GM10266 (cell line): ENCODE measurements at regions not wholly inside any gene's neighbourhood (a gene's known extent, or its start where the extent isn't known, plus 50 kb on each side); places are given as distances from the start of the nearest gene placed in this dataset.

ENCODE experiments used
- DNase-seq: peaks from one replicate; pipeline ENCODE4 v3.0.0; 2012; ENCODE audit errors: extremely low spot score
- CTCF ChIP-seq: IDR thresholded peaks from 2 replicates; pipeline ENCODE4 v1.5.1; 2012; ENCODE audit warnings: mild to moderate bottlenecking, low read depth; ENCODE audit not compliant: control insufficient read depth, insufficient read depth; ENCODE audit errors: missing control alignments

GRCh38 chr2:74048843-74049519 is 64.3 kb downstream of the TET3 start:
- TF ChIP-seq CTCF, result no peak

GRCh38 chr2:74050151-74050550 is 65.4 kb downstream of the TET3 start:
- TF ChIP-seq CTCF, result no peak
- DNase-seq, result no peak

More at GRCh38 chr2:74048843-74049519, 64.3 kb downstream of the TET3 start:
- DNase-seq, result no peak

GRCh38 chr2:74051504-74051903 is 66.8 kb downstream of the TET3 start:
- no peak for DNase-seq
- TF ChIP-seq CTCF, result no peak

GRCh38 chr2:74052732-74053710 is 68.3 kb downstream of the TET3 start:
- peak; percentile 44 for DNase-seq
- TF ChIP-seq CTCF, result no peak

- no peak for DNase-seq
- TF ChIP-seq CTCF, result no peak
These were observed 69.4 kb downstream of the TET3 start for GRCh38 chr2:74053959-74054715.

- TF ChIP-seq CTCF, result no peak
- no peak for DNase-seq
These were observed 74.5 kb downstream of the TET3 start for GRCh38 chr2:74059137-74059775.
